Activated CD4-positive, alpha-beta T cell treated with anti-CD3 and anti-CD28 coated beads for 24 hours (primary cell): ENCODE measurements at regions not wholly inside any gene's neighbourhood (a gene's known extent, or its start where the extent isn't known, plus 50 kb on each side); places are given as distances from the start of the nearest gene placed in this dataset.

Source experiments
- DNase-seq, 2 donors: peaks; one replicate each; pipeline ENCODE4 v3.0.0-alpha.2; 2020; ENCODE audit warnings: low read depth in 2 of 2

- no peak for DNase-seq
Measured at GRCh38 chr22:27441706-27442475, 359.7 kb downstream of the MN1 start.

GRCh38 chr22:27443306-27443705 lies 358.2 kb downstream of the MN1 start:
- DNase-seq = no peak

- DNase-seq = no peak
Measured at GRCh38 chr22:27445881-27446280, 355.7 kb downstream of the MN1 start.

GRCh38 chr22:27447289-27447688 lies 354.3 kb downstream of the MN1 start:
- no peak for DNase-seq

GRCh38 chr22:27450448-27450847 lies 351.1 kb downstream of the MN1 start:
- no peak for DNase-seq

GRCh38 chr22:27452245-27452644 lies 349.3 kb downstream of the MN1 start:
- DNase-seq = no peak

GRCh38 chr22:27452922-27453321 lies 348.6 kb downstream of the MN1 start:
- DNase-seq = no peak

GRCh38 chr22:27453725-27454124 lies 347.8 kb downstream of the MN1 start:
- DNase-seq = no peak

- no peak for DNase-seq
Measured at GRCh38 chr22:27454807-27455450, 346.6 kb downstream of the MN1 start.

GRCh38 chr22:27455526-27455925 lies 346.0 kb downstream of the MN1 start:
- no peak for DNase-seq

GRCh38 chr22:27456696-27457503 lies 344.7 kb downstream of the MN1 start:
- no peak for DNase-seq

- DNase-seq = no peak
Measured at GRCh38 chr22:27459999-27460398, 341.6 kb downstream of the MN1 start.

GRCh38 chr22:27460591-27461347 lies 340.8 kb downstream of the MN1 start:
- no peak for DNase-seq

- DNase-seq = no peak
Measured at GRCh38 chr22:27461470-27461869, 340.1 kb downstream of the MN1 start.

- no peak for DNase-seq
Measured at GRCh38 chr22:27462190-27462589, 339.4 kb downstream of the MN1 start.

- DNase-seq = no peak
Measured at GRCh38 chr22:27463121-27463660, 338.4 kb downstream of the MN1 start.

GRCh38 chr22:27466229-27466628 lies 335.3 kb downstream of the MN1 start:
- DNase-seq = no peak

- DNase-seq = no peak
Measured at GRCh38 chr22:27466778-27467438, 334.6 kb downstream of the MN1 start.

GRCh38 chr22:27467711-27468110 lies 333.8 kb downstream of the MN1 start:
- no peak for DNase-seq

GRCh38 chr22:27468712-27469111 lies 332.8 kb downstream of the MN1 start:
- no peak for DNase-seq

- DNase-seq = no peak
Measured at GRCh38 chr22:27470169-27470772, 331.3 kb downstream of the MN1 start.
